MM.1S (cell line): ENCODE measurements at regions not wholly inside any gene's neighbourhood (a gene's known extent, or its start where the extent isn't known, plus 50 kb on each side); places are given as distances from the start of the nearest gene placed in this dataset.

Source experiments
- EZH2phosphoT487 ChIP-seq: fragments of 300-600 bp; sonication (generic); IDR thresholded peaks from 2 replicates; pipeline ENCODE4 v1.6.1; 2018; ENCODE audit warnings: antibody characterized with exemption, low read length
- TF ChIP-seq, protein P1 (sequence below): fragments of 300-600 bp; sonication (generic); IDR thresholded peaks from 2 replicates; pipeline ENCODE4 v1.5.1; 2016; ENCODE audit warnings: antibody characterized with exemption, low read length, mixed read lengths

- no peak for TF ChIP-seq EZH2phosphoT487
- TF ChIP-seq, protein P1, sequence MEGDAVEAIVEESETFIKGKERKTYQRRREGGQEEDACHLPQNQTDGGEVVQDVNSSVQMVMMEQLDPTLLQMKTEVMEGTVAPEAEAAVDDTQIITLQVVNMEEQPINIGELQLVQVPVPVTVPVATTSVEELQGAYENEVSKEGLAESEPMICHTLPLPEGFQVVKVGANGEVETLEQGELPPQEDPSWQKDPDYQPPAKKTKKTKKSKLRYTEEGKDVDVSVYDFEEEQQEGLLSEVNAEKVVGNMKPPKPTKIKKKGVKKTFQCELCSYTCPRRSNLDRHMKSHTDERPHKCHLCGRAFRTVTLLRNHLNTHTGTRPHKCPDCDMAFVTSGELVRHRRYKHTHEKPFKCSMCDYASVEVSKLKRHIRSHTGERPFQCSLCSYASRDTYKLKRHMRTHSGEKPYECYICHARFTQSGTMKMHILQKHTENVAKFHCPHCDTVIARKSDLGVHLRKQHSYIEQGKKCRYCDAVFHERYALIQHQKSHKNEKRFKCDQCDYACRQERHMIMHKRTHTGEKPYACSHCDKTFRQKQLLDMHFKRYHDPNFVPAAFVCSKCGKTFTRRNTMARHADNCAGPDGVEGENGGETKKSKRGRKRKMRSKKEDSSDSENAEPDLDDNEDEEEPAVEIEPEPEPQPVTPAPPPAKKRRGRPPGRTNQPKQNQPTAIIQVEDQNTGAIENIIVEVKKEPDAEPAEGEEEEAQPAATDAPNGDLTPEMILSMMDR = no peak
Observed at GRCh38 chr18:66419400-66419799, 184.5 kb downstream of the CDH19 start.
